Osteocyte (in vitro differentiated cells): ENCODE measurements at regions not wholly inside any gene's neighbourhood (a gene's known extent, or its start where the extent isn't known, plus 50 kb on each side); places are given as distances from the start of the nearest gene placed in this dataset.

ENCODE experiments used
- DNase-seq: peaks from one replicate; pipeline ENCODE4 v3.0.0; 2021; ENCODE audit warnings: mixed read lengths; ENCODE audit not compliant: unreplicated experiment; ENCODE audit errors: extremely low spot score
- H3K27ac Mint-ChIP-seq: one replicate; pipeline ENCODE4 v1.8.0; 2021; ENCODE audit warnings: mild to moderate bottlenecking, mixed read lengths; ENCODE audit not compliant: unreplicated experiment
- H3K27me3 Mint-ChIP-seq: one replicate; pipeline ENCODE4 v1.8.0; 2021; ENCODE audit warnings: mixed read lengths; ENCODE audit not compliant: unreplicated experiment
- H3K36me3 Mint-ChIP-seq: one replicate; pipeline ENCODE4 v1.8.0; 2021; ENCODE audit warnings: mixed read lengths; ENCODE audit not compliant: unreplicated experiment
- H3K4me1 Mint-ChIP-seq: one replicate; pipeline ENCODE4 v1.8.0; 2021; ENCODE audit warnings: mixed read lengths; ENCODE audit not compliant: unreplicated experiment
- H3K4me3 Mint-ChIP-seq: one replicate; pipeline ENCODE4 v1.8.0; 2021; ENCODE audit warnings: mild to moderate bottlenecking, moderate library complexity, mixed read lengths; ENCODE audit not compliant: unreplicated experiment
- H3K9me3 Mint-ChIP-seq: one replicate; pipeline ENCODE4 v1.8.0; 2021; ENCODE audit warnings: mixed read lengths; ENCODE audit not compliant: unreplicated experiment
- TF ChIP-seq, protein P1 (sequence below): fragments of 200-600 bp; sonication (generic); IDR thresholded peaks from 2 replicates; pipeline ENCODE4 v1.5.0; 2021; ENCODE audit warnings: antibody characterized with exemption, mild to moderate bottlenecking, moderate library complexity

DNA sequence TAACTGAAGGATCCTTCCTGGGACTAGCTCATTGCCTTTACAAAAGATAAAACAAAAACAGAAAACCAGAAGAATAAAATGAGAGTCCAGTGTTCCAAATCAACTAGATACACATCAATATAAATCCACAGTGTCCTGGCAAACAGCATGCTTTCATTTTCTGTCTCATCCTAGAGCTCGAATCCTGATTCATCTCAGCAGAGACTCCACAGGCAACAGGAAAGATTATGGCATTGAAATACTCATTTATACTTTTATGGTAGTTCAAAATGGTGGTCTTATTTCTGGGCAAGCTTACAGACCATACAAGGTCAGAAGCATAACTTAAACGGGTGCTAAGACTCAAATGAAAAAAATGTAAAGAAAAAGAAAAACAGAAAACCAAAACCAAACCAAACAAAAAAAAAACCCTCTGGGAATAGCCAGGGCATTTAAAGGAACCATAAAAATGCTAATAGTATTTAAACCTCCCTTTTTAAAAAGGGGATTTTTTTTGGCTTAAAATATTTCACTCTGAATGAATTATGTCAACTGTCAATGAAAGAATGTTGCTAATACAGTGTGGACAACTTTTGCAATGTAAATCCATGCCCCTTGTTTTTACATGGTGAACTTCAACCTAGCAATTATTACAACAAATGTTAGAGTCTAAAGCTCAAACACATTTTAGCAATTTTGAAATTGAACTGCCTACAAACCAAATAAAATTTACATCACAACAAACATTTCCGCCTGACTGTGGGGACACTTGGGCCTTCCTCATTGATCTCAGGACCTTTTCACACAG, 57.9 kb downstream of the GPR101 start:
- peak overlapping the region; percentile 72 for H3K27ac Mint-ChIP-seq

DNA sequence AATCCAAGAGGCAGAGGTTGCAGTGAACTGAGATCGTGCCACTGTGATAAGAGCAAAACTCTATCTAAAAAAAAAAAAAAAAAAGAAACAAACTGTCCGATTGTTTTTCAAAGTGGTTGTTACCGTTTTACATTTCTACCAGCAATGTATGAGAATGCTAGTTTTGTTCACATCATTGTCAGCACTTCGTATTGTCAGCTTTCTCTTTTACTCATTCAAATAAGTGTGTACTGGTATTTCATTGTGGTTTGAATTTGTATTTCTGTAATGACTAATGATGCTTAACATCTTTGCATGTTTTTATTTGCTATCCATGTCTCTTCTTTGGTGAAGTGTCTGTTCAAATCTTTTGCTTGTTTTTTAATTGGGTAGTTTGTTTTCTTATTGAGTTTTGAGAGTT, 65.8 kb downstream of the GPR101 start:
- TF ChIP-seq, protein P1, sequence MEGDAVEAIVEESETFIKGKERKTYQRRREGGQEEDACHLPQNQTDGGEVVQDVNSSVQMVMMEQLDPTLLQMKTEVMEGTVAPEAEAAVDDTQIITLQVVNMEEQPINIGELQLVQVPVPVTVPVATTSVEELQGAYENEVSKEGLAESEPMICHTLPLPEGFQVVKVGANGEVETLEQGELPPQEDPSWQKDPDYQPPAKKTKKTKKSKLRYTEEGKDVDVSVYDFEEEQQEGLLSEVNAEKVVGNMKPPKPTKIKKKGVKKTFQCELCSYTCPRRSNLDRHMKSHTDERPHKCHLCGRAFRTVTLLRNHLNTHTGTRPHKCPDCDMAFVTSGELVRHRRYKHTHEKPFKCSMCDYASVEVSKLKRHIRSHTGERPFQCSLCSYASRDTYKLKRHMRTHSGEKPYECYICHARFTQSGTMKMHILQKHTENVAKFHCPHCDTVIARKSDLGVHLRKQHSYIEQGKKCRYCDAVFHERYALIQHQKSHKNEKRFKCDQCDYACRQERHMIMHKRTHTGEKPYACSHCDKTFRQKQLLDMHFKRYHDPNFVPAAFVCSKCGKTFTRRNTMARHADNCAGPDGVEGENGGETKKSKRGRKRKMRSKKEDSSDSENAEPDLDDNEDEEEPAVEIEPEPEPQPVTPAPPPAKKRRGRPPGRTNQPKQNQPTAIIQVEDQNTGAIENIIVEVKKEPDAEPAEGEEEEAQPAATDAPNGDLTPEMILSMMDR, result no peak
- no peak for DNase-seq
- H3K4me1 Mint-ChIP-seq, result no peaks in the 10 kb centered on the region
- no peaks in the 10 kb centered on the region for H3K27me3 Mint-ChIP-seq
- no peak overlapping the region for H3K27ac Mint-ChIP-seq
- no peaks in the 10 kb centered on the region for H3K36me3 Mint-ChIP-seq
- peaks cover 4% of the 10 kb centered on the region for H3K9me3 Mint-ChIP-seq
- no peak overlapping the region for H3K4me3 Mint-ChIP-seq

More for the DNA sequence above, 57.9 kb downstream of the GPR101 start:
- Mint-ChIP-seq H3K4me3 (peak overlapping the region; percentile 50), H3K36me3 (peaks cover 1% of the 10 kb centered on the region), H3K27me3 (no peaks in the 10 kb centered on the region), H3K9me3 (peaks cover 13% of the 10 kb centered on the region), H3K4me1 (peaks cover 12% of the 10 kb centered on the region)
- no peak for DNase-seq
- TF ChIP-seq, protein P1, result no peak

- peaks cover 7% of the 10 kb centered on the region for H3K9me3 Mint-ChIP-seq
- H3K4me1 Mint-ChIP-seq, result peaks cover 2% of the 10 kb centered on the region
- no peak overlapping the region for H3K27ac Mint-ChIP-seq
- H3K36me3 Mint-ChIP-seq, result no peaks in the 10 kb centered on the region
- H3K4me3 Mint-ChIP-seq, result no peak overlapping the region
- H3K27me3 Mint-ChIP-seq, result no peaks in the 10 kb centered on the region
- TF ChIP-seq, protein P1, result no peak
- DNase-seq, result no peak
These were observed 69.8 kb downstream of the GPR101 start for GRCh38 chrX:136963973-136964372.

- DNase-seq, result no peak
- TF ChIP-seq, protein P1, result no peak
- Mint-ChIP-seq H3K4me1 (peaks cover 2% of the 10 kb centered on the region), H3K9me3 (peaks cover 4% of the 10 kb centered on the region), H3K27me3 (no peaks in the 10 kb centered on the region), H3K27ac (no peak overlapping the region), H3K4me3 (no peak overlapping the region), H3K36me3 (no peaks in the 10 kb centered on the region)
These were observed 72.1 kb downstream of the GPR101 start for GRCh38 chrX:136961594-136962135.

GRCh38 chrX:136954930-136955329, 74.4 kb upstream of the RBMX start:
- TF ChIP-seq, protein P1, result peak; percentile 57
- Mint-ChIP-seq H3K9me3 (peaks cover 4% of the 10 kb centered on the region), H3K27ac (no peak overlapping the region), H3K36me3 (no peaks in the 10 kb centered on the region), H3K4me3 (no peak overlapping the region), H3K4me1 (no peaks in the 10 kb centered on the region), H3K27me3 (no peaks in the 10 kb centered on the region)
- no peak for DNase-seq
